Endothelial cell of umbilical vein (primary cell): ENCODE measurements at regions not wholly inside any gene's neighbourhood (a gene's known extent, or its start where the extent isn't known, plus 50 kb on each side); places are given as distances from the start of the nearest gene placed in this dataset.

Experiments used
- POLR2A ChIP-seq: IDR thresholded peaks from 2 replicates; pipeline ENCODE4 v1.6.1; 2012; ENCODE audit warnings: low read depth, mild to moderate bottlenecking, control low read depth, low read length
- POLR2AphosphoS5 ChIP-seq: IDR thresholded peaks from 2 replicates; pipeline ENCODE4 v1.6.1; 2012; ENCODE audit warnings: low read depth, mild to moderate bottlenecking, control low read depth, low read length, moderate library complexity; ENCODE audit not compliant: insufficient read depth
- TF ChIP-seq, protein P1 (sequence below), 2 donors: IDR thresholded peaks; 1 replicate in 1 of 2; 2 replicates in 1 of 2; pipeline ENCODE4 v1.5.1; 2011; ENCODE audit warnings: low read length in 2 of 2, mild to moderate bottlenecking in 2 of 2, moderate library complexity in 2 of 2, control low read depth in 1 of 2, inconsistent platforms in 1 of 2, low read depth in 1 of 2; ENCODE audit not compliant: insufficient read depth in 1 of 2; ENCODE audit errors: extremely low read depth in 1 of 2

- TF ChIP-seq, protein P1, sequence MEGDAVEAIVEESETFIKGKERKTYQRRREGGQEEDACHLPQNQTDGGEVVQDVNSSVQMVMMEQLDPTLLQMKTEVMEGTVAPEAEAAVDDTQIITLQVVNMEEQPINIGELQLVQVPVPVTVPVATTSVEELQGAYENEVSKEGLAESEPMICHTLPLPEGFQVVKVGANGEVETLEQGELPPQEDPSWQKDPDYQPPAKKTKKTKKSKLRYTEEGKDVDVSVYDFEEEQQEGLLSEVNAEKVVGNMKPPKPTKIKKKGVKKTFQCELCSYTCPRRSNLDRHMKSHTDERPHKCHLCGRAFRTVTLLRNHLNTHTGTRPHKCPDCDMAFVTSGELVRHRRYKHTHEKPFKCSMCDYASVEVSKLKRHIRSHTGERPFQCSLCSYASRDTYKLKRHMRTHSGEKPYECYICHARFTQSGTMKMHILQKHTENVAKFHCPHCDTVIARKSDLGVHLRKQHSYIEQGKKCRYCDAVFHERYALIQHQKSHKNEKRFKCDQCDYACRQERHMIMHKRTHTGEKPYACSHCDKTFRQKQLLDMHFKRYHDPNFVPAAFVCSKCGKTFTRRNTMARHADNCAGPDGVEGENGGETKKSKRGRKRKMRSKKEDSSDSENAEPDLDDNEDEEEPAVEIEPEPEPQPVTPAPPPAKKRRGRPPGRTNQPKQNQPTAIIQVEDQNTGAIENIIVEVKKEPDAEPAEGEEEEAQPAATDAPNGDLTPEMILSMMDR (IDR thresholded peaks at IDR 0.05; ENCODE audit: extremely low read depth in 1 of 2, insufficient read depth in 1 of 2, low read depth in 1 of 2, low read length in 2 of 2), result no peak
- TF ChIP-seq POLR2AphosphoS5 (no peak), POLR2A (no peak)
These were observed 525.6 kb upstream of the ADARB2 start for GRCh38 chr10:2262878-2263277.
